ENCODE measurements at regions not wholly inside any gene's neighbourhood (a gene's known extent, or its start where the extent isn't known, plus 50 kb on each side); places are given as distances from the start of the nearest gene placed in this dataset.

GRCh38 chr12:65761301-65761700, 63.0 kb upstream of the HMGA2 start:
- no peak for TF ChIP-seq CTCF (IDR thresholded peaks at IDR 0.05 in 2 of 3, conservative IDR thresholded peaks at IDR 0.05 in 1 of 3; ENCODE audit: borderline replicate concordance in 1 of 3, insufficient read depth in 1 of 3, low read depth in 2 of 3, low read length in 2 of 3)
- no peak for TF ChIP-seq POLR2A (IDR thresholded peaks at IDR 0.05; ENCODE audit: borderline replicate concordance, extremely low read depth, insufficient read depth, insufficient read length)
- no peak for TF ChIP-seq SIN3A (IDR thresholded peaks at IDR 0.05; ENCODE audit: low read depth)
- no peak for TF ChIP-seq YY1 (IDR thresholded peaks at IDR 0.05; ENCODE audit: extremely low read depth, insufficient replicate concordance, low read depth, low read length)
- TF ChIP-seq POLR2AphosphoS5 (IDR thresholded peaks at IDR 0.05; ENCODE audit: low read depth, low read length): no peak
- TF ChIP-seq FOSL1 (IDR thresholded peaks at IDR 0.05; ENCODE audit: low read depth): no peak
- TF ChIP-seq TCF7L2 (IDR thresholded peaks at IDR 0.05; ENCODE audit: borderline replicate concordance, extremely low read depth, insufficient read depth, insufficient read length): no peak
- no peak for TF ChIP-seq RAD21 (IDR thresholded peaks at IDR 0.05; ENCODE audit: low read depth)
- no peak for TF ChIP-seq CEBPB (IDR thresholded peaks at IDR 0.05; ENCODE audit: low read depth)
- TF ChIP-seq, protein P1, sequence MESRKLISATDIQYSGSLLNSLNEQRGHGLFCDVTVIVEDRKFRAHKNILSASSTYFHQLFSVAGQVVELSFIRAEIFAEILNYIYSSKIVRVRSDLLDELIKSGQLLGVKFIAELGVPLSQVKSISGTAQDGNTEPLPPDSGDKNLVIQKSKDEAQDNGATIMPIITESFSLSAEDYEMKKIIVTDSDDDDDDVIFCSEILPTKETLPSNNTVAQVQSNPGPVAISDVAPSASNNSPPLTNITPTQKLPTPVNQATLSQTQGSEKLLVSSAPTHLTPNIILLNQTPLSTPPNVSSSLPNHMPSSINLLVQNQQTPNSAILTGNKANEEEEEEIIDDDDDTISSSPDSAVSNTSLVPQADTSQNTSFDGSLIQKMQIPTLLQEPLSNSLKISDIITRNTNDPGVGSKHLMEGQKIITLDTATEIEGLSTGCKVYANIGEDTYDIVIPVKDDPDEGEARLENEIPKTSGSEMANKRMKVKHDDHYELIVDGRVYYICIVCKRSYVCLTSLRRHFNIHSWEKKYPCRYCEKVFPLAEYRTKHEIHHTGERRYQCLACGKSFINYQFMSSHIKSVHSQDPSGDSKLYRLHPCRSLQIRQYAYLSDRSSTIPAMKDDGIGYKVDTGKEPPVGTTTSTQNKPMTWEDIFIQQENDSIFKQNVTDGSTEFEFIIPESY (IDR thresholded peaks at IDR 0.05; ENCODE audit: extremely low read depth, insufficient replicate concordance, low read length): no peak
- no peak for TF ChIP-seq ZFX (IDR thresholded peaks at IDR 0.05)
- TF ChIP-seq JUND (IDR thresholded peaks at IDR 0.05): no peak
- no peak for TF ChIP-seq REST (IDR thresholded peaks at IDR 0.05; ENCODE audit: low read depth)

Data from HCT116 (cell line).